NCI-H345 (cell line): ENCODE measurements at regions not wholly inside any gene's neighbourhood (a gene's known extent, or its start where the extent isn't known, plus 50 kb on each side); places are given as distances from the start of the nearest gene placed in this dataset.
"Not testable (repeated sequence)": the region's sequence is repeated elsewhere in the genome, so short reads cannot be mapped to it uniquely, and the experiment has no call there.

Source experiments
- DNase-seq: peaks from one replicate; lab custom pipeline; 2025; lab: John Stamatoyannopoulos, UW

- no peak for DNase-seq
Observed at GRCh38 chr2:109669731-109670130, 55.6 kb downstream of the SOWAHC start.

- no peak for DNase-seq
Observed at GRCh38 chr2:109670556-109671411, 56.6 kb downstream of the SOWAHC start.

GRCh38 chr2:109674894-109675534 lies 60.9 kb downstream of the SOWAHC start:
- DNase-seq, result peak; percentile 1

- peak; percentile 4 for DNase-seq
Observed at GRCh38 chr2:109675666-109676345, 61.6 kb downstream of the SOWAHC start.

- DNase-seq, result peak; percentile 38
Observed at GRCh38 chr2:109676346-109676902, 62.3 kb downstream of the SOWAHC start.

GRCh38 chr2:109677121-109677731 lies 63.1 kb downstream of the SOWAHC start:
- DNase-seq, result peak; percentile 66

GRCh38 chr2:109677835-109678580 lies 63.8 kb downstream of the SOWAHC start:
- peak; percentile 33 for DNase-seq

- DNase-seq, result not testable (repeated sequence)
Observed at GRCh38 chr2:109678724-109679201, 64.6 kb downstream of the SOWAHC start.

GRCh38 chr2:109679225-109679624 lies 65.1 kb downstream of the SOWAHC start:
- no peak for DNase-seq

GRCh38 chr2:109679626-109680025 lies 65.5 kb downstream of the SOWAHC start:
- no peak for DNase-seq

- no peak for DNase-seq
Observed at GRCh38 chr2:109680523-109681297, 66.5 kb downstream of the SOWAHC start.

- DNase-seq, result no peak
Observed at GRCh38 chr2:109681633-109682380, 67.6 kb downstream of the SOWAHC start.

- no peak for DNase-seq
Observed at GRCh38 chr2:109683452-109683851, 69.3 kb downstream of the SOWAHC start.

GRCh38 chr2:109685453-109685852 lies 71.3 kb downstream of the SOWAHC start:
- no peak for DNase-seq

GRCh38 chr2:109686921-109687320 lies 72.8 kb downstream of the SOWAHC start:
- DNase-seq, result no peak

- DNase-seq, result no peak
Observed at GRCh38 chr2:109689182-109689930, 75.2 kb downstream of the SOWAHC start.

GRCh38 chr2:109689973-109690372 lies 75.8 kb downstream of the SOWAHC start:
- no peak for DNase-seq

GRCh38 chr2:109690457-109690821 lies 76.3 kb downstream of the SOWAHC start:
- DNase-seq, result no peak
